ENCODE measurements at regions not wholly inside any gene's neighbourhood (a gene's known extent, or its start where the extent isn't known, plus 50 kb on each side); places are given as distances from the start of the nearest gene placed in this dataset.

- TF ChIP-seq GATA3 (IDR thresholded peaks at IDR 0.05; ENCODE audit: low read depth, low read length) (no peak), GATA2 (IDR thresholded peaks at IDR 0.05; ENCODE audit: low read depth, low read length) (no peak)
These were observed 57.7 kb upstream of the VEGFC start for GRCh38 chr4:176850436-176850835.
